Gastroesophageal sphincter (tissue), 3 donors: ENCODE measurements at regions not wholly inside any gene's neighbourhood (a gene's known extent, or its start where the extent isn't known, plus 50 kb on each side); places are given as distances from the start of the nearest gene placed in this dataset.

ENCODE experiments used
- CTCF ChIP-seq, 4 experiments: fragments of 200-600 bp in 2 of 4; fragments of 450-650 bp in 2 of 4; sonication (generic) in 1 of 4; IDR thresholded peaks; one replicate each; pipeline ENCODE4 v1.5.1; 2017 to 2019; ENCODE audit warnings: antibody characterized with exemption in 4 of 4, mild to moderate bottlenecking in 2 of 4, moderate library complexity in 2 of 4
- EP300 ChIP-seq: sonication (generic); formaldehyde crosslinking; IDR thresholded peaks from one replicate; pipeline ENCODE4 v1.6.1; 2017; ENCODE audit warnings: antibody characterized with exemption, mild to moderate bottlenecking
- POLR2A ChIP-seq, 2 donors: fragments of 450-650 bp; IDR thresholded peaks; one replicate each; pipeline ENCODE4 v1.6.1; 2017; ENCODE audit warnings: antibody characterized with exemption in 2 of 2, mild to moderate bottlenecking in 2 of 2, moderate library complexity in 1 of 2

DNA sequence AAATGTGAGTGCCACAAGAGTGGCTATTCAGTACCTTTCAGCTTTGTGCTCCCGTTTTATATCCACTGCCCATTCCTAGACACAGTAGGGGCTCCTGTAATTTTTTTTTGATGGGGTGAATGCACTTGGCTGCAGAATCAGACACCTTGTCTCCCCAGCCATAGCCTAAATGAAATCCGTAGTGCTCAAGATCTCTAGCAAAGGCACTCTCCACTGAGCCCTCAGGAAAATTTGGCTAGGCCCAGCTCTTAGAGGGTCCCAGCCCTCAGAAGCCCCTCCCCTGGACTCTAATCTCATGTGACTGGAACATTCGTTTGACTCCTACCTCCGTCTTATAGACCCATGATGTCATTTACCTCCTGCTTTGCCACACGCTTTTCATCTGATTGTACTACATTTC, 323.9 kb downstream of the SMAD2 start:
- TF ChIP-seq CTCF (IDR thresholded peaks at IDR 0.05) (no peak), POLR2A (IDR thresholded peaks at IDR 0.05) (no peak), EP300 (no peak)
